OCI-LY1 (cell line): ENCODE measurements at regions not wholly inside any gene's neighbourhood (a gene's known extent, or its start where the extent isn't known, plus 50 kb on each side); places are given as distances from the start of the nearest gene placed in this dataset.

ENCODE experiments used
- H2AFZ ChIP-seq: fragments of 200-600 bp; sonication (generic), shearing (Covaris generic); 2 replicates; pipeline ENCODE4 v1.6.0; 2014; ENCODE audit warnings: antibody characterized with exemption, mild to moderate bottlenecking, low read length
- H3F3A ChIP-seq: fragments of 200-600 bp; sonication (generic), shearing (Covaris generic); 2 replicates; pipeline ENCODE4 v1.6.0; 2014; ENCODE audit warnings: mild to moderate bottlenecking, antibody characterized with exemption, low read length, moderate library complexity; ENCODE audit not compliant: insufficient read depth
- H3K27ac ChIP-seq: fragments of 200-600 bp; sonication (generic); 2 replicates; pipeline ENCODE4 v1.5.1; 2014; ENCODE audit warnings: low read length, mixed run types, mild to moderate bottlenecking, low read depth; ENCODE audit not compliant: poor library complexity, severe bottlenecking
- H3K27me3 ChIP-seq: fragments of 200-600 bp; sonication (generic); 2 replicates; pipeline ENCODE4 v1.6.0; 2014; ENCODE audit warnings: antibody characterized with exemption, mild to moderate bottlenecking, low read length, moderate library complexity; ENCODE audit not compliant: insufficient read depth
- H3K36me3 ChIP-seq: fragments of 200-600 bp; sonication (generic); 2 replicates; pipeline ENCODE4 v1.6.1; 2014; ENCODE audit warnings: mild to moderate bottlenecking, antibody characterized with exemption, low read length, moderate library complexity, mixed read lengths; ENCODE audit not compliant: insufficient read depth
- H3K4me1 ChIP-seq: fragments of 200-600 bp; sonication (generic); 2 replicates; pipeline ENCODE4 v1.5.1; 2014; ENCODE audit warnings: mild to moderate bottlenecking, low read length, moderate library complexity; ENCODE audit not compliant: insufficient read depth, severe bottlenecking
- H3K4me2 ChIP-seq: fragments of 200-600 bp; sonication (generic), shearing (Covaris generic); 2 replicates; pipeline ENCODE4 v1.6.1; 2014; ENCODE audit warnings: low read length
- H3K4me3 ChIP-seq: fragments of 200-600 bp; sonication (generic); 2 replicates; pipeline ENCODE4 v1.5.1; 2014; ENCODE audit warnings: low read length, low read depth, mild to moderate bottlenecking, mixed read lengths; ENCODE audit not compliant: poor library complexity, severe bottlenecking
- H3K79me2 ChIP-seq: fragments of 200-600 bp; shearing (Covaris generic); 2 replicates; pipeline ENCODE4 v1.6.1; 2016; ENCODE audit warnings: mixed run types, low read length, mixed read lengths; ENCODE audit not compliant: insufficient read depth
- H3K9ac ChIP-seq: fragments of 200-600 bp; sonication (generic), shearing (Covaris generic); 2 replicates; pipeline ENCODE4 v1.6.1; 2014; ENCODE audit warnings: mild to moderate bottlenecking, low read length, mixed read lengths
- H3K9me2 ChIP-seq: fragments of 200-600 bp; sonication (generic), shearing (Covaris generic); 2 replicates; pipeline ENCODE4 v1.6.1; 2014; ENCODE audit warnings: low read depth, mild to moderate bottlenecking, low read length, mixed read lengths
- H3K9me3 ChIP-seq: fragments of 200-600 bp; shearing (Covaris generic); 2 replicates; pipeline ENCODE4 v1.6.1; 2014; ENCODE audit warnings: low read length, mixed read lengths
- H4K20me1 ChIP-seq: fragments of 200-600 bp; sonication (generic), shearing (Covaris generic); 2 replicates; pipeline ENCODE4 v1.6.0; 2016; ENCODE audit warnings: mild to moderate bottlenecking, low read length; ENCODE audit not compliant: insufficient read depth
- CTCF ChIP-seq: fragments of 200-600 bp; sonication (generic), shearing (Covaris generic); IDR thresholded peaks from 2 replicates; pipeline ENCODE4 v1.5.1; 2017; ENCODE audit warnings: mild to moderate bottlenecking, antibody characterized with exemption, low read length, moderate library complexity, mixed read lengths
- EZH2 ChIP-seq: fragments of 200-600 bp; sonication (generic), shearing (Covaris generic); IDR thresholded peaks from 2 replicates; pipeline ENCODE4 v1.8.0; 2017; ENCODE audit warnings: borderline replicate concordance, mixed run types, mild to moderate bottlenecking, antibody characterized with exemption, low read length, moderate library complexity, mixed read lengths

DNA sequence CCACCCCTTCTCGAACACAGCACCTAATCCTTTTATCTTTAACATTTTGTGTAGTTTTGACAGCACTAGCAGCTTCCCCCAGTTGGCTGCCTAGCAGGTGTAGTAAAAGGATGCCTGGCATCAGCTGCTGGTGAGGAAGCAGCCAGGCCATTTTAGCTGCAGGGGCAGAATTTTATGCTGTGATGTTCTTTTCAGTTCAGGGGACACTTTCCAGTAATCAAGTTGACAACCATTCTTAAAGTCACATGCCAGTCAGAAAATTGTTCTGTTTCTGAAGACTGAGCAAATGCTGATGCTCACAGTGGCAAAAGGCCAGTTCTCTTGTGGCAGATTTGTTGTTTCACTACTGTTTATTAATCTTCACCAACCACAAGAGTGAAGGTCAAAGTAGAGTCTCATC, 570.8 kb downstream of the CCDC85A start:
- Histone ChIP-seq H3F3A (no peaks in the 10 kb centered on the region), H3K4me1 (no peaks in the 10 kb centered on the region), H3K9me3 (no peaks in the 10 kb centered on the region), H3K4me2 (no peak overlapping the region), H4K20me1 (no peaks in the 10 kb centered on the region), H2AFZ (no peak overlapping the region), H3K27ac (no peak overlapping the region), H3K36me3 (no peaks in the 10 kb centered on the region), H3K79me2 (no peaks in the 10 kb centered on the region), H3K9me2 (no peaks in the 10 kb centered on the region), H3K9ac (no peak overlapping the region), H3K27me3 (no peaks in the 10 kb centered on the region), H3K4me3 (no peak overlapping the region)
- TF ChIP-seq EZH2 (no peak), CTCF (no peak)

DNA sequence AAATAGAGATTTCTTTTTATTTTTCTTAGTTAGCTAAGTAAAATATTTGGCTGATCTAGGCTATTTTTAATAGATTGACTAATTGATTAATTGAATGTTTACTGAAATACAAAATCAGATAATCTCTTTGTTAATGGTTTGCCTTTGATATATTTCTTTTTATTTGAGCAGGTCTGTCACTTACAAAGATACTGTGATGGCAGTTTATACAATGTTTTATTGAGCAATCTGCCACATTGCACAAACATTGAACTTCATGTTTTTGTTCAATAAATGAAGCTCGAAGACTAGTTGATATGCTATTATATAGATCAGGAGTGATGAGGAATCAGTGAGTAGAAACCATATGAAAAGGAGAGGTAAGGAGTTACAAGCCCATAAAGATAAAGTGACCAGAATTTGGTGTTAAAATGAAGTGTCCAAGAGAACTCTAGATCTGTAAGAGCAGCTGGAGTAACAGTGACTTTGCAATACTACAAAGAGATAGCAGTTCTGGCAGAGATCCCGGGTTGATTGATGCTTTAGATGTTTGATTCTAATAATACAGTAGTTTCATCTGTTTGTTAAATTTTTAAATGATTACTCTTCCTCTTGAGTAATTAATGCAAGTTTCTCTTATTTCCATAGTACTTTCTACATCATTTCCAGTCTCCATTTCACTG, 574.2 kb downstream of the CCDC85A start:
- Histone ChIP-seq H3K9ac (no peak overlapping the region), H3K4me2 (no peak overlapping the region), H4K20me1 (no peaks in the 10 kb centered on the region), H3K4me3 (no peak overlapping the region), H3K36me3 (no peaks in the 10 kb centered on the region), H3K27ac (no peak overlapping the region), H3K9me3 (no peaks in the 10 kb centered on the region), H3K4me1 (no peaks in the 10 kb centered on the region), H2AFZ (no peak overlapping the region), H3K79me2 (no peaks in the 10 kb centered on the region), H3F3A (no peaks in the 10 kb centered on the region), H3K9me2 (no peaks in the 10 kb centered on the region), H3K27me3 (no peaks in the 10 kb centered on the region)
- no peak for TF ChIP-seq CTCF
- TF ChIP-seq EZH2: no peak

- Histone ChIP-seq H2AFZ (no peak overlapping the region), H3K27me3 (no peaks in the 10 kb centered on the region), H3K36me3 (no peaks in the 10 kb centered on the region), H3K4me3 (no peak overlapping the region), H3K9me2 (no peaks in the 10 kb centered on the region), H3K79me2 (no peaks in the 10 kb centered on the region), H3F3A (no peaks in the 10 kb centered on the region), H4K20me1 (no peaks in the 10 kb centered on the region), H3K9ac (no peak overlapping the region), H3K4me2 (no peak overlapping the region), H3K4me1 (no peaks in the 10 kb centered on the region), H3K9me3 (no peaks in the 10 kb centered on the region), H3K27ac (no peak overlapping the region)
- TF ChIP-seq EZH2: no peak
- no peak for TF ChIP-seq CTCF
These were observed 579.9 kb downstream of the CCDC85A start for GRCh38 chr2:56763683-56764082.
